Embryonic facial prominence (tissue), 1 donor: ENCODE measurements at regions not wholly inside any gene's neighbourhood (a gene's known extent, or its start where the extent isn't known, plus 50 kb on each side); places are given as distances from the start of the nearest gene placed in this dataset.
A peak's percentile ranks its signal among the peaks of the same experiment; 100 is the strongest.
"Not testable (repeated sequence)": the region's sequence is repeated elsewhere in the genome, so short reads cannot be mapped to it uniquely, and the experiment has no call there.

Source experiments
- DNase-seq: peaks from one replicate; pipeline ENCODE4 v3.0.0-alpha.2; 2016; ENCODE audit errors: extremely low spot score

- no peak for DNase-seq
Observed at GRCh38 chr7:16369855-16370254, 51.5 kb downstream of the CRPPA start.

- not testable (repeated sequence) for DNase-seq
Observed at GRCh38 chr7:16369309-16369708, 52.0 kb downstream of the CRPPA start.

GRCh38 chr7:16368885-16369284 is 52.5 kb downstream of the CRPPA start:
- no peak for DNase-seq

GRCh38 chr7:16367115-16367514 is 54.2 kb downstream of the CRPPA start:
- DNase-seq: no peak

GRCh38 chr7:16365952-16366351 is 55.4 kb downstream of the CRPPA start:
- DNase-seq: no peak

GRCh38 chr7:16365177-16365576 is 56.2 kb downstream of the CRPPA start:
- no peak for DNase-seq

- no peak for DNase-seq
Observed at GRCh38 chr7:16359216-16359615, 62.1 kb downstream of the CRPPA start.

- DNase-seq: no peak
Observed at GRCh38 chr7:16357921-16358320, 63.4 kb downstream of the CRPPA start.

- DNase-seq: no peak
Observed at GRCh38 chr7:16357474-16357873, 63.9 kb downstream of the CRPPA start.

GRCh38 chr7:16356301-16356958 is 64.9 kb downstream of the CRPPA start:
- peak; percentile 19 for DNase-seq

- no peak for DNase-seq
Observed at GRCh38 chr7:16354573-16354972, 66.8 kb downstream of the CRPPA start.

- DNase-seq: no peak
Observed at GRCh38 chr7:16353226-16353625, 68.1 kb downstream of the CRPPA start.

- DNase-seq: no peak
Observed at GRCh38 chr7:16350634-16351033, 70.7 kb downstream of the CRPPA start.

- DNase-seq: no peak
Observed at GRCh38 chr7:16348251-16348650, 73.1 kb downstream of the CRPPA start.

GRCh38 chr7:16347827-16348192 is 73.5 kb downstream of the CRPPA start:
- no peak for DNase-seq

GRCh38 chr7:16347066-16347826 is 74.1 kb downstream of the CRPPA start:
- no peak for DNase-seq

GRCh38 chr7:16345979-16346958 is 75.1 kb downstream of the CRPPA start:
- DNase-seq: no peak

GRCh38 chr7:16344927-16345326 is 76.4 kb downstream of the CRPPA start:
- no peak for DNase-seq

GRCh38 chr7:16343612-16344011 is 77.7 kb downstream of the CRPPA start:
- no peak for DNase-seq

GRCh38 chr7:16338065-16338464 is 83.3 kb downstream of the CRPPA start:
- no peak for DNase-seq

- no peak for DNase-seq
Observed at GRCh38 chr7:16326106-16326505, 95.2 kb downstream of the CRPPA start.

GRCh38 chr7:16323313-16323712 is 98.0 kb downstream of the CRPPA start:
- DNase-seq: no peak
